Keratinocyte (primary cell): ENCODE measurements at regions not wholly inside any gene's neighbourhood (a gene's known extent, or its start where the extent isn't known, plus 50 kb on each side); places are given as distances from the start of the nearest gene placed in this dataset.

Experiments used
- DNase-seq: peaks from one replicate; pipeline ENCODE4 v3.0.0-alpha.2; 2011; ENCODE audit warnings: low read depth, missing footprints, low spot score
- FAIRE-seq: peaks from 2 replicates; lab custom pipeline; 2011; peaks lifted over from hg19 to GRCh38; lab: Jason Lieb, UNC
- H2AFZ ChIP-seq: 2 replicates; pipeline ENCODE4 v1.6.0; 2012; ENCODE audit warnings: low read length, control low read depth, inconsistent platforms; ENCODE audit not compliant: control insufficient read depth
- H3K27ac ChIP-seq: 2 replicates; pipeline ENCODE4 v1.5.1; 2011; ENCODE audit warnings: low read length; ENCODE audit not compliant: control insufficient read depth, insufficient read depth
- H3K27me3 ChIP-seq: 3 replicates; pipeline ENCODE4 v1.6.0; 2011; ENCODE audit warnings: low read length; ENCODE audit not compliant: control insufficient read depth, insufficient read depth; ENCODE audit errors: extremely low read depth
- H3K36me3 ChIP-seq, 2 experiments: 2 replicates in 1 of 2; 3 replicates in 1 of 2; pipeline ENCODE4 v1.5.1; 2011; ENCODE audit warnings: low read length in 2 of 2, mild to moderate bottlenecking in 1 of 2; ENCODE audit not compliant: control insufficient read depth in 2 of 2, insufficient read depth in 2 of 2; ENCODE audit errors: extremely low read depth in 1 of 2
- H3K4me1 ChIP-seq: 3 replicates; pipeline ENCODE4 v1.5.1; 2011; ENCODE audit warnings: low read length; ENCODE audit not compliant: control insufficient read depth, insufficient read depth; ENCODE audit errors: extremely low read depth
- H3K4me2 ChIP-seq: 3 replicates; pipeline ENCODE4 v1.6.0; 2011; ENCODE audit warnings: low read depth, low read length; ENCODE audit not compliant: control insufficient read depth, insufficient read depth; ENCODE audit errors: extremely low read depth
- H3K4me3 ChIP-seq, 3 experiments: fragments of 200-600 bp in 1 of 3; sonication (generic) in 1 of 3; 2 replicates in 2 of 3; 3 replicates in 1 of 3; pipeline ENCODE4 v1.5.1; 2011 to 2016; ENCODE audit warnings: low read length in 3 of 3, mild to moderate bottlenecking in 3 of 3, control low read depth in 2 of 3, inconsistent platforms in 1 of 3, low read depth in 1 of 3, mixed read lengths in 1 of 3, mixed run types in 1 of 3, moderate library complexity in 1 of 3; ENCODE audit not compliant: control insufficient read depth in 2 of 3, insufficient read depth in 2 of 3; ENCODE audit errors: extremely low read depth in 1 of 3
- H3K79me2 ChIP-seq: 2 replicates; pipeline ENCODE4 v1.6.0; 2012; ENCODE audit warnings: low read length; ENCODE audit not compliant: control insufficient read depth, insufficient read depth
- H3K9ac ChIP-seq: 3 replicates; pipeline ENCODE4 v1.6.0; 2011; ENCODE audit warnings: low read length; ENCODE audit not compliant: control insufficient read depth, insufficient read depth; ENCODE audit errors: extremely low read depth
- H3K9me1 ChIP-seq: 3 replicates; pipeline ENCODE4 v1.6.0; 2011; ENCODE audit warnings: low read length; ENCODE audit not compliant: control insufficient read depth, insufficient read depth; ENCODE audit errors: extremely low read depth
- H3K9me3 ChIP-seq: 2 replicates; pipeline ENCODE4 v1.5.1; 2012; ENCODE audit warnings: low read depth, low read length; ENCODE audit not compliant: control insufficient read depth
- H4K20me1 ChIP-seq: 3 replicates; pipeline ENCODE4 v1.6.0; 2011; ENCODE audit warnings: low read length; ENCODE audit not compliant: control insufficient read depth, insufficient read depth; ENCODE audit errors: extremely low read depth
- CTCF ChIP-seq, 3 experiments: IDR thresholded peaks in 1 of 3; conservative IDR thresholded peaks in 1 of 3; optimal IDR thresholded peaks in 1 of 3; 2 replicates in 2 of 3; 3 replicates in 1 of 3; pipeline versions ENCODE3 to v1.5.1; 2011; ENCODE audit warnings: low read length in 3 of 3, mild to moderate bottlenecking in 3 of 3, moderate library complexity in 2 of 3, control low read depth in 1 of 3, inconsistent platforms in 1 of 3; ENCODE audit not compliant: insufficient read depth in 2 of 3; ENCODE audit errors: extremely low read depth in 1 of 3
- EZH2 ChIP-seq: IDR thresholded peaks from one replicate; pipeline ENCODE4 v1.6.1; 2012; ENCODE audit warnings: inconsistent platforms, mild to moderate bottlenecking, low read length, moderate library complexity
- dilution Hi-C: fragments of 300-500 bp; cut with MboI; formaldehyde crosslinking; loops from one replicate; pipeline ENCODE4 v1.7.0; 2020; ENCODE audit warnings: low sequenced_read_pairs; ENCODE audit not compliant: extremely low pct_ligation_motif_present

- Histone ChIP-seq H3K9me3 (no peaks in the 10 kb centered on the region), H3K4me2 (no peak overlapping the region), H4K20me1 (no peaks in the 10 kb centered on the region), H2AFZ (no peak overlapping the region), H3K9me1 (no peaks in the 10 kb centered on the region), H3K9ac (no peak overlapping the region), H3K27me3 (no peaks in the 10 kb centered on the region), H3K4me1 (no peaks in the 10 kb centered on the region), H3K36me3 (no peaks in the 10 kb centered on the region), H3K4me3 (no peak overlapping the region), H3K27ac (no peak overlapping the region), H3K79me2 (no peaks in the 10 kb centered on the region)
- dilution Hi-C loops, result no loop called here
- TF ChIP-seq EZH2 (no peak), CTCF (optimal IDR thresholded peaks at IDR 0.05 in 1 of 3, IDR thresholded peaks at IDR 0.05 in 1 of 3, conservative IDR thresholded peaks at IDR 0.05 in 1 of 3; ENCODE audit: extremely low read depth in 1 of 3, insufficient read depth in 2 of 3, low read length in 3 of 3) (no peak)
- FAIRE-seq, result no peak
- no peak for DNase-seq
Measured at GRCh38 chr1:87730274-87731216, 401.9 kb downstream of the LMO4 start.

- Histone ChIP-seq H3K9ac (no peak overlapping the region), H3K4me2 (no peak overlapping the region), H3K36me3 (no peaks in the 10 kb centered on the region), H3K9me3 (no peaks in the 10 kb centered on the region), H3K79me2 (no peaks in the 10 kb centered on the region), H3K4me1 (no peaks in the 10 kb centered on the region), H2AFZ (no peak overlapping the region), H3K9me1 (no peaks in the 10 kb centered on the region), H3K27ac (no peak overlapping the region), H3K4me3 (no peak overlapping the region), H4K20me1 (no peaks in the 10 kb centered on the region), H3K27me3 (no peaks in the 10 kb centered on the region)
- FAIRE-seq (no peak), DNase-seq (no peak)
- dilution Hi-C loops, result no loop called here
- TF ChIP-seq CTCF (optimal IDR thresholded peaks at IDR 0.05 in 1 of 3, IDR thresholded peaks at IDR 0.05 in 1 of 3, conservative IDR thresholded peaks at IDR 0.05 in 1 of 3; ENCODE audit: extremely low read depth in 1 of 3, insufficient read depth in 2 of 3, low read length in 3 of 3) (no peak), EZH2 (no peak)
Measured at GRCh38 chr1:87733386-87733785, 404.7 kb downstream of the LMO4 start.
